ENCODE measurements at regions not wholly inside any gene's neighbourhood (a gene's known extent, or its start where the extent isn't known, plus 50 kb on each side); places are given as distances from the start of the nearest gene placed in this dataset.

DNA sequence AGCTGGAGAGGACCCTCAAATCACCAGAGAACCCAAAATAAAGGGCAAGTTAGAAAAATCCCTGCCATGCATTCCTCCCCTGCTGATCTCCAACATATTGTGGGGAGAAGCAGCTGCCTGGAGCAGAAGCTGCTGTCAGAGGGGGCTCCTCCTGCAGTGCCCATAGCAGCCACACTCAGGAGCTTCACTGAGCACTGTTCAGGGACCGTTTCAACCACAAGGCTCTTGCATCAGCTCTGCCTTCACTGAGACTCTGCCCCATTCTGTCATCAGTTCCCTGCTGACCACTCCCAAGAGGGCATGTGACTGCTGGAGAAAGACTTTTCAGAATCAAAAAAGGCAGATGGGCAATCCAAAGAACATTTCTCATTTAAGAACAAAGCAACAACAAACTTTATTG, 392.7 kb downstream of the GALC start:
- TF ChIP-seq, protein P1, sequence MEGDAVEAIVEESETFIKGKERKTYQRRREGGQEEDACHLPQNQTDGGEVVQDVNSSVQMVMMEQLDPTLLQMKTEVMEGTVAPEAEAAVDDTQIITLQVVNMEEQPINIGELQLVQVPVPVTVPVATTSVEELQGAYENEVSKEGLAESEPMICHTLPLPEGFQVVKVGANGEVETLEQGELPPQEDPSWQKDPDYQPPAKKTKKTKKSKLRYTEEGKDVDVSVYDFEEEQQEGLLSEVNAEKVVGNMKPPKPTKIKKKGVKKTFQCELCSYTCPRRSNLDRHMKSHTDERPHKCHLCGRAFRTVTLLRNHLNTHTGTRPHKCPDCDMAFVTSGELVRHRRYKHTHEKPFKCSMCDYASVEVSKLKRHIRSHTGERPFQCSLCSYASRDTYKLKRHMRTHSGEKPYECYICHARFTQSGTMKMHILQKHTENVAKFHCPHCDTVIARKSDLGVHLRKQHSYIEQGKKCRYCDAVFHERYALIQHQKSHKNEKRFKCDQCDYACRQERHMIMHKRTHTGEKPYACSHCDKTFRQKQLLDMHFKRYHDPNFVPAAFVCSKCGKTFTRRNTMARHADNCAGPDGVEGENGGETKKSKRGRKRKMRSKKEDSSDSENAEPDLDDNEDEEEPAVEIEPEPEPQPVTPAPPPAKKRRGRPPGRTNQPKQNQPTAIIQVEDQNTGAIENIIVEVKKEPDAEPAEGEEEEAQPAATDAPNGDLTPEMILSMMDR (conservative IDR thresholded peaks at IDR 0.05; ENCODE audit: low read depth, low read length), result no peak
- TF ChIP-seq EZH2 (IDR thresholded peaks at IDR 0.05; ENCODE audit: borderline replicate concordance, low read depth, low read length, poor library complexity, severe bottlenecking), result no peak
